Endothelial cell of umbilical vein (primary cell): ENCODE measurements at regions not wholly inside any gene's neighbourhood (a gene's known extent, or its start where the extent isn't known, plus 50 kb on each side); places are given as distances from the start of the nearest gene placed in this dataset.

Source experiments
- BruUV-seq: library from RNA; stranded (reverse); fragments of 400-500 nt; replicated peaks from 2 replicates; lab custom pipeline; 2021; lab: Mats Ljungman, UMichigan
- CTCF ChIA-PET: fragments of 300-600, 350-600 bp; sonication (Branson Sonifier 250); formaldehyde crosslinking; loops from one replicate; lab custom pipeline; 2021; ENCODE audit warnings: antibody characterized with exemption, inconsistent platforms; lab: Charles Lee
- POLR2A ChIA-PET: fragments of 300-600, 350-600 bp; sonication (Branson Sonifier 250); formaldehyde crosslinking; loops from one replicate; lab custom pipeline; 2021; ENCODE audit warnings: antibody characterized with exemption, inconsistent platforms; lab: Charles Lee
- DNase-seq: peaks from one replicate; pipeline ENCODE4 v3.0.0-alpha.2; 2011; ENCODE audit warnings: low read depth, low spot score
- FAIRE-seq: peaks from 2 replicates; lab custom pipeline; 2011; peaks lifted over from hg19 to GRCh38; lab: Jason Lieb, UNC
- H2AFZ ChIP-seq: 2 replicates; pipeline ENCODE4 v1.6.0; 2012; ENCODE audit warnings: low read depth, low read length, control low read depth, inconsistent platforms
- H3K27ac ChIP-seq: 2 replicates; pipeline ENCODE4 v1.5.1; 2011; ENCODE audit warnings: low read depth, mild to moderate bottlenecking, control low read depth, low read length, moderate library complexity; ENCODE audit not compliant: insufficient read depth
- H3K27me3 ChIP-seq, 2 experiments: 2 replicates each; pipeline versions ENCODE4 v1.6.0 to v1.6.1; 2011; ENCODE audit warnings: low read length in 2 of 2, mixed read lengths in 1 of 2; ENCODE audit not compliant: control insufficient read depth in 2 of 2, insufficient read depth in 2 of 2
- H3K36me3 ChIP-seq, 2 experiments: 2 replicates in 1 of 2; 3 replicates in 1 of 2; pipeline ENCODE4 v1.5.1; 2011; ENCODE audit warnings: low read length in 2 of 2, mild to moderate bottlenecking in 1 of 2, moderate library complexity in 1 of 2; ENCODE audit not compliant: control insufficient read depth in 2 of 2, insufficient read depth in 2 of 2; ENCODE audit errors: extremely low read depth in 1 of 2
- H3K4me1 ChIP-seq: 3 replicates; pipeline ENCODE4 v1.5.1; 2011; ENCODE audit warnings: mild to moderate bottlenecking, low read length; ENCODE audit not compliant: control insufficient read depth, insufficient read depth; ENCODE audit errors: extremely low read depth
- H3K4me2 ChIP-seq: 2 replicates; pipeline ENCODE4 v1.6.1; 2011; ENCODE audit warnings: low read length, control low read depth, mixed read lengths; ENCODE audit not compliant: insufficient read depth
- H3K4me3 ChIP-seq, 3 experiments: fragments of 200-600 bp in 1 of 3; sonication (generic), shearing (Covaris generic) in 1 of 3; replicated peaks in 1 of 3; 2 replicates each; pipeline ENCODE4 v1.5.1; 2011 to 2016; ENCODE audit warnings: control low read depth in 3 of 3, low read length in 3 of 3, mild to moderate bottlenecking in 2 of 3, inconsistent platforms in 1 of 3, low read depth in 1 of 3, moderate library complexity in 1 of 3; ENCODE audit not compliant: insufficient read depth in 1 of 3
- H3K79me2 ChIP-seq: 2 replicates; pipeline ENCODE4 v1.6.0; 2012; ENCODE audit warnings: low read length, inconsistent platforms; ENCODE audit not compliant: control insufficient read depth, insufficient read depth
- H3K9ac ChIP-seq: replicated peaks from 2 replicates; pipeline ENCODE3; 2011; ENCODE audit warnings: low read length, control low read depth; ENCODE audit not compliant: insufficient read depth; ENCODE audit errors: extremely low read depth
- H3K9me1 ChIP-seq: replicated peaks from 3 replicates; pipeline ENCODE4 v1.6.0; 2011; ENCODE audit warnings: mild to moderate bottlenecking, low read length; ENCODE audit not compliant: control insufficient read depth, insufficient read depth; ENCODE audit errors: extremely low read depth
- H3K9me3 ChIP-seq: replicated peaks from 2 replicates; pipeline ENCODE4 v1.5.1; 2012; ENCODE audit warnings: low read length, inconsistent platforms; ENCODE audit not compliant: control insufficient read depth, insufficient read depth
- H4K20me1 ChIP-seq: replicated peaks from 2 replicates; pipeline ENCODE3; 2011; ENCODE audit warnings: mild to moderate bottlenecking, low read length; ENCODE audit not compliant: control insufficient read depth, insufficient read depth; ENCODE audit errors: extremely low read depth
- EZH2 ChIP-seq: IDR thresholded peaks from 2 replicates; pipeline ENCODE4 v1.6.1; 2012; ENCODE audit warnings: borderline replicate concordance, low read depth, mild to moderate bottlenecking, moderate library complexity, low read length, inconsistent platforms; ENCODE audit not compliant: severe bottlenecking
- FOS ChIP-seq: IDR thresholded peaks from 2 replicates; pipeline ENCODE4 v1.6.1; 2011; ENCODE audit warnings: mild to moderate bottlenecking, low read length, moderate library complexity, borderline replicate concordance; ENCODE audit not compliant: insufficient read depth
- GATA2 ChIP-seq: IDR thresholded peaks from 2 replicates; pipeline ENCODE4 v1.7.0; 2011; ENCODE audit warnings: low read depth, mild to moderate bottlenecking, moderate library complexity, mixed read lengths, low read length; ENCODE audit not compliant: insufficient read length, insufficient read depth
- JUN ChIP-seq: IDR thresholded peaks from 2 replicates; pipeline ENCODE4 v1.6.1; 2011; ENCODE audit warnings: borderline replicate concordance, low read depth; ENCODE audit not compliant: insufficient read length, insufficient read depth
- MAX ChIP-seq: IDR thresholded peaks from 2 replicates; pipeline ENCODE4 v1.6.1; 2011; ENCODE audit not compliant: insufficient read depth, insufficient read length
- MYC ChIP-seq: IDR thresholded peaks from one replicate; pipeline ENCODE4 v1.6.1; 2011; ENCODE audit warnings: mild to moderate bottlenecking, low read depth, low read length
- POLR2A ChIP-seq: IDR thresholded peaks from 2 replicates; pipeline ENCODE4 v1.6.1; 2012; ENCODE audit warnings: low read depth, mild to moderate bottlenecking, control low read depth, low read length
- POLR2AphosphoS5 ChIP-seq: IDR thresholded peaks from 2 replicates; pipeline ENCODE4 v1.6.1; 2012; ENCODE audit warnings: low read depth, mild to moderate bottlenecking, control low read depth, low read length, moderate library complexity; ENCODE audit not compliant: insufficient read depth
- dilution Hi-C: fragments of 300-500 bp; cut with MboI; formaldehyde crosslinking; loops from one replicate; pipeline ENCODE4 v1.15.0; 2019; ENCODE audit warnings: low sequenced_read_pairs; ENCODE audit not compliant: extremely low pct_ligation_motif_present
- intact Hi-C: fragments of 100-400 bp; cut with micrococcal nuclease; formaldehyde crosslinking; loops from one replicate; pipeline ENCODE4 v1.10.0; 2022
- TF ChIP-seq, protein P1 (sequence below), 2 donors: IDR thresholded peaks; 1 replicate in 1 of 2; 2 replicates in 1 of 2; pipeline ENCODE4 v1.5.1; 2011; ENCODE audit warnings: low read length in 2 of 2, mild to moderate bottlenecking in 2 of 2, moderate library complexity in 2 of 2, control low read depth in 1 of 2, inconsistent platforms in 1 of 2, low read depth in 1 of 2; ENCODE audit not compliant: insufficient read depth in 1 of 2; ENCODE audit errors: extremely low read depth in 1 of 2

DNA sequence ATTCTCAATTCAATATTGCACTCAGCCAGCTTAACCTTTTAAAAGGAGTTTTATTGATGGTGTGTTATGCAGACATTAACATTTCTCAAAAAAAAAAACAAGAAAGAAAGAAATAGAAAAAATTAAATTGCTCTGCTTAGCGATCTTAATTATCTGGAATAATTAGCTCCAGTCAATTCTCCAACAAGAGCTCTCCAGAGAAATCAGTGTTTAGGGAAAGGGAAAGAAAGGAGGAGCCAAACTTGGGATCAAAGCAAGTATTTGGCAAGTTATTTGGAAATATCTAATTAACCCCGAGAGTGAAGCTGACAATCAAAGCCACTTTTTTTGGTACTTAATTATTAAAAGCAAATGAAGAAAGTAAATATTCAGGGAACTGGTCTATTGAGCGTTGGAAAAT lies 60.7 kb upstream of the CAMK1G start:
- FAIRE-seq (no peak), DNase-seq (no peak)
- no peak overlapping the region for H3K4me3 ChIP-seq
- H3K9ac ChIP-seq: no peak overlapping the region
- no peaks in the 10 kb centered on the region for H3K36me3 ChIP-seq
- no peaks in the 10 kb centered on the region for H3K4me1 ChIP-seq
- TF ChIP-seq JUN (no peak), GATA2 (no peak), POLR2AphosphoS5 (no peak), EZH2 (no peak), FOS (no peak), POLR2A (no peak), MYC (no peak), MAX (no peak)
- TF ChIP-seq, protein P1, sequence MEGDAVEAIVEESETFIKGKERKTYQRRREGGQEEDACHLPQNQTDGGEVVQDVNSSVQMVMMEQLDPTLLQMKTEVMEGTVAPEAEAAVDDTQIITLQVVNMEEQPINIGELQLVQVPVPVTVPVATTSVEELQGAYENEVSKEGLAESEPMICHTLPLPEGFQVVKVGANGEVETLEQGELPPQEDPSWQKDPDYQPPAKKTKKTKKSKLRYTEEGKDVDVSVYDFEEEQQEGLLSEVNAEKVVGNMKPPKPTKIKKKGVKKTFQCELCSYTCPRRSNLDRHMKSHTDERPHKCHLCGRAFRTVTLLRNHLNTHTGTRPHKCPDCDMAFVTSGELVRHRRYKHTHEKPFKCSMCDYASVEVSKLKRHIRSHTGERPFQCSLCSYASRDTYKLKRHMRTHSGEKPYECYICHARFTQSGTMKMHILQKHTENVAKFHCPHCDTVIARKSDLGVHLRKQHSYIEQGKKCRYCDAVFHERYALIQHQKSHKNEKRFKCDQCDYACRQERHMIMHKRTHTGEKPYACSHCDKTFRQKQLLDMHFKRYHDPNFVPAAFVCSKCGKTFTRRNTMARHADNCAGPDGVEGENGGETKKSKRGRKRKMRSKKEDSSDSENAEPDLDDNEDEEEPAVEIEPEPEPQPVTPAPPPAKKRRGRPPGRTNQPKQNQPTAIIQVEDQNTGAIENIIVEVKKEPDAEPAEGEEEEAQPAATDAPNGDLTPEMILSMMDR (IDR thresholded peaks at IDR 0.05; ENCODE audit: extremely low read depth in 1 of 2, insufficient read depth in 1 of 2, low read depth in 1 of 2, low read length in 2 of 2): no peak
- intact Hi-C loops: no loop called here
- no peaks in the 10 kb centered on the region for H3K79me2 ChIP-seq
- H3K27me3 ChIP-seq: peaks cover 0 to 2% of the 10 kb centered on the region in 2 experiments
- no peak overlapping the region for H3K4me2 ChIP-seq
- no peak overlapping the region for H3K27ac ChIP-seq
- no peak overlapping the region for H2AFZ ChIP-seq
- no TSS peak for BruUV-seq
- H4K20me1 ChIP-seq: no peaks in the 10 kb centered on the region
- no peaks in the 10 kb centered on the region for H3K9me1 ChIP-seq
- ChIA-PET CTCF (no interaction called here), POLR2A (no interaction called here)
- no peaks in the 10 kb centered on the region for H3K9me3 ChIP-seq
- dilution Hi-C loops: no loop called here
